HG03520 (cell line): ENCODE measurements at regions not wholly inside any gene's neighbourhood (a gene's known extent, or its start where the extent isn't known, plus 50 kb on each side); places are given as distances from the start of the nearest gene placed in this dataset.
A peak's percentile ranks its signal among the peaks of the same experiment; 100 is the strongest.

Experiments used
- ATAC-seq: cut with Tn5 transposase; IDR thresholded peaks from one replicate; pipeline ENCODE4 v1.9.1; 2021; ENCODE audit warnings: mild to moderate bottlenecking, moderate library complexity; ENCODE audit not compliant: unreplicated experiment

DNA sequence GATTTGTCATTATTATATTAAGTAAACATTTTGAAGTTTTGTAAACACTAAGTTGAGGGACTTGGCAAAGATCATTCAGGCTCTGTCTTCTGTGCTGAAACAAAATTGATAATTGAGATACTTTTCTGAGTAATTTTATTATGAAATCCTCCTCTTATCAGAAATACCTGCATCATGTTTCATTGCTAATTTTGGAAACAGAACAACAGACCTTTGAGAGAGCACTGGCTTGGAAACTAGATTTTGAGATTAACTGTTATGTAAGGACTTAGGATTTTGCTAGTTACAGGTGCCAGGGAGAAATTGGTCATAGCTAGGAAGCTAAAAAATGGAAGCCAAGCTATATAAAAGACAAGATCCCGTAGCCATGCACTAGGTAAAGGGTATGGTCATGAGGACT, 201.7 kb upstream of the DCN start:
- no peak for ATAC-seq

DNA sequence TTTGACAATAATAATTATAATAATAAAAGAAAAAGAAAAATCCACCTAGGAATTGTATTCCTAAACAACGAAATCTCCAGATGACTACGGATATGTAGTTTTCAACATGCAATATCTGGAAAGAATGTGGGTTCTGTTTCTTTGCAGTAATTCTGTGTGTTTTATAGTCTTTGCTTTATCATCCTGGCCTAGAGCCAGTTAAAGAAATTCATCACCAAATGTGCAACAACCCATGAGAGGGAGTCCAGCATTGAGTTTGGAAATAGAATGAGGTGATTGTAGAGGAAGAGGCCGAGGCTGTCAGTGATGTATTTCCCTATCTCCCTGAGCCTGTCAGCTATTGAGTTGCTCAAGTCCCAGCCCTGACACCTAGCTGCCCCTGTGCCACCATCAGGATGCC, 200.5 kb upstream of the DCN start:
- ATAC-seq, result no peak

DNA sequence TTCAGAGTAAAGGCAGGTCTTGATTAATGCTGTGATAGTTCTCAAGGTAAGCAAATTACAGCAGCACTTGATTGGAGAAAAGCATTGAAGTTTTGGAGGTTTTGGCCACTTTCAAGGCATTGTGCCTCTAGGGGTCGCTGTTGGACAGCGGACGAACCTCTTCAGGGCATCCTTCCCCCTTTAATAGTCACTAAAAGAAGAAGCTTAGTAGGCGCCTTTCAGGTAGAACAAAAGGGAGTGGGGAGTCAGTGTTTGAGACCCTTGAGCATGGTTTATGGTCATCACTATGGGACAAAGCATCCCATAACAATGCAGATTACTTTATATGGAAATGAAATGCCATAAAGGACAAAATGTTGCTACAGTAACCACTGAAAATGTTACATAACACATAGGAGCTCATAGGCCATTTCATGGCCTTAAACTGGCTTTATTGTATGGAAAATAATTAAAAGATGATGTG, 199.5 kb upstream of the DCN start:
- peak; percentile 78 for ATAC-seq

DNA sequence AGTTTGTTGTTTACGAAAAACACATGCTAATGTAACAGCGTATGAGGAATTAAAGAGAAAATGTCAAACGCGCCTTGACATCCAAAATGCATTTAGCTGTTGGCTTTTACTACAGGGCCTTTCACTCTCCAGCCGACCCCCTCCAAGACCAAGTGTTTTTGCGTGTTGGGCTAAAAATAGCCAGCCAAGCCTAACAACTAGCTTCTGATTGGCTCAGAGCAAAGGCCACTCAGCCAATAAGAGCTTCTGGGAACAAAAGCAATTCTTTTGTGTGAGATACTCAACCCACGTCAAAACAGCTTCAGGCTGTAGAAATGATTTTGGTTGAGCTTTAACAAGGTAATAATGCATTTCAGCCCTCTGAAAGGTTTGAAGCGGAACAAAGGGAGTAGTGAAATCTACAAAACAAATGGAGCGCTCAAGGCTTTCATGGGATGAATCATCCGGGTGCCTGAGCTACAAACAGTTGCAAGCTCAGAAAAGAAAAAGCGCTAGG, 198.7 kb upstream of the DCN start:
- peak; percentile 45 for ATAC-seq

DNA sequence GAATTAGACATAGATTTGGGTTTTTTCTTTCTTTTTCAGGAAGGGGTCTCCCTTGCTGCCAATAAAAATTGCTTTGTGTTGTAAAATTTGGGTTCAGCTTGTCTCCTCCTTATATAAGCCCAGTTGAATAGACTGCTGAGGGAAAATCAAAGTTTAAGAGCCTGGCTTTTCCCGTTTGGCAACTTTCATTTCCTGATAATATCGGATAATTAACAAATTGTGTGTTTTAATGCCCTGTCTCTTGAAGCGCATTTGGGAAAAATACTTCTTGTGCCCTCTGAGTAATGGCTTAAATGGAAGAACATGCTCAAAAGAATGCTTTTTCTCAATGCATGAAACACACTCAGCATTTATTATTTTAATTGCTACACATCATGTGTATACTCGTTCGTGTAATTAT, 198.0 kb upstream of the DCN start:
- ATAC-seq, result no peak

DNA sequence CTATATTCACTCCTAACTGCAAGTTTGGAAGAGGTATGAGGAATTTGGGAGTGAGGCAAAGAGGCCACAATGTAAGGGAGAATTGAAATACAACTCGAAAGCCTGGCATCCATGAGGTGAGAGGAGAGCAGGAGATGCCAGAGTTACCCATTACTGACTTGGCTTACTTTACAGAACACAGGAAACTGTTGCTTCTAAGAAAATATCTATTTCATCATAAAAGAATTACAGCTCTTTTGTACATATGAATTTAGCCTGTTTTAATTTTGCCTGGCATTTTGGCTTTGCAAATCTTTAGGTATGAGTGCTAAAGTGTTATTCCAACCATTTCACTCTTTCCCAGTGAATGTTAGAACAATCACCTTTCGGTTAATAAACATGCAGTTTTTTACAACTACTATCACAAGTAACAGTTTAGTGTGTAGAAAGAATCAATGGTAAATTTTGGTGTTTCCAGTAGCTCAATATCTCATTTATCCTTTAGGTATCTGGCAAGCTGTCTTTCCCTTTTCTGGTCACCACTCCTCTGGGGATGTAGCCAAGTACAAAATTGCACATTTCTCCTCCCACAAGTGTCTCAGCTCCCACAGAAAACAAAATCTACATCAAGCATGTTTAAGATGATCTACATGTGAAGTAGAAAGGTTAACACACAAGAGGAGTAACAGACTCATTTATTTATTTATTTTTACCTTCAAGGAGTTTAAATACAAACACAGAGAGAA, 196.6 kb upstream of the DCN start:
- no peak for ATAC-seq

DNA sequence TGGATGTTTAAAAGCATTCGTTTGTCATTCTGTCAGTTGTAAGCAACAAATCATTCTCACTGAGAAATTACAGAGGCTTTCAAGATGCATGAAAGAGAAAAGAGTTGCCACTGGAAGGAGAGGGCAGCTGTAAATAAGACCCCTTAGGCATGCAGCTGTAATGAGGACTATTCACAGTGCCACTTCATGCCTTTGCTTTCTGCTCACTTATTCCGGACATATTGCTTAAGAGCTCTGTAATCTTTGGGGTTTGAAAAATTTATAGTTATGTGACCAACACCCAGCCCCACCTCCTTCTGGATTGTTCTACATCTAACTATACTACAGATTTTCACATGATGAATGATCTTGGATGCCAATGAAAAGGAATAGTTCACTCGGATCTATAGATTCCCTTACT, 194.8 kb upstream of the DCN start:
- no peak for ATAC-seq

DNA sequence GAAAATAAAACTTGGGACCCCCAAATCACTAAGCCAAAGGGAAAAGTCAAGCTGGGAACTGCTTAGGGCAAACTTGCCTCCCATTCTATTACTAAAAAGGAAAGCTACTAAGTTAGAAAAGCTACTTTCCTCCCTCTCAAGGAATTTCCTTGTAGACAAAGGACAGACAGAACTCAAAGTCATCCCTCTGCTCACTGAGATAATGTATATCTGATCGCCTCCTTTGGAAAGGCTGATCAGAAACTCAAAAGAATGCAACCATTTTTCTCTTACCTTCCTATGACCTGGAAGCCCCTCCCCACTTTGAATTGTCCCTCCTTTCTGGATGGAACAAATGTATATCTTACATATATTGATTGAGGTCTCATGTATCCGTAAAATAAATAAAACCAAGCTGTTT, 190.5 kb upstream of the DCN start:
- ATAC-seq, result no peak

DNA sequence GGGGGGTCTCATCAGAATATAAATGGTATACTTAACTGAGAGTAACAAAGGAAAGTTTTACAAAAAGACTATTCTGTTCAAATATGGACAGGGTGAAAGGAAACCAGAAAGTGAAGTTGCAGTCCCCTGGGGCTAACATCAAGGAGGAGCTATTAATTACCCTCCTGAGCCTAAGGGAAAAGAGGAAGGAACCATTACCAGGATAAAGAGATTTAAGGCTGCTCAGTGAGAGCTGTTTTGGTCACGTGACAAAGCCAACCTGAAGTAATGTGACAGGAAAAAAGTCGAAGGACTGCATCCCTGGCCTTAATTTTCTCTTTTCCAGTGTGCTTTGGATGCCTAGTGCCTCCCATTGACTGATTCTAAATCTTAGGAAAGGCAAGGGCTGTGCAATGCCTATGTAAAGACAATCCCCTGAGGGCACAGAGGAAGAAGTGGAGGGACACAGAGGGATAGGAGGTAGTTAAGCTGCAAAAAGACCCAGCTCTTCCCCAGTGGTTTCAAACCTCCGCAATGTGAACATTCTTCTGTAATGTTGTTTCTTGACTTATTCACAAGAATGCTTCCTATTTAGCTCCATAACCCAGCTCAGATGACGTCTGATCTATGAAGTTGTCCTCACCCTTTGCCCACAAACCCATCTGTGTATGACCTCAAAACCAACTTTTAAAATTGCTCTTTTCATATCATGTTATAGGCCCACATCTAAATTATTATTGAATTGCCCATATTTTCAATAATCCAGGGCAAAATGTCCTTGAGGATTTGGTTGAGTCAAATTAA, 187.7 kb upstream of the DCN start:
- ATAC-seq, result no peak

DNA sequence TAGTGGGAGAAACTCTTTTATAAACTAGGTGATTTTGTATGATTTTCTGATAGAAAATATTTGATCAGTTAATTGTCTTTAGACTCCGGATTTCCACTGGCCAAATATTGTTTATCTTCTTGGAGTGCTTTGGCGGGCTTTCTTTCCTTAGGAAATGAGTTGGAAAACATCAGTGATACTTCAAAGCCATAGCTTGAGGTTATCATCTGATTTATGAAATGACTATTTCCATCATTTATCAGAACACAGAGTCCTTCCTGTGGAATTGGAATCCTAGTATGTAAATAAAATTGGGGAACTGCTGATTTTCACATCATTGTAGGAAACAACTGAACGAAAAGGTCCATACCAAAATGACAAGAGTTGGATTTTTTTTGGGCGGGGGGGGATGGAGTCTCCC, 186.0 kb upstream of the DCN start:
- ATAC-seq, result no peak

DNA sequence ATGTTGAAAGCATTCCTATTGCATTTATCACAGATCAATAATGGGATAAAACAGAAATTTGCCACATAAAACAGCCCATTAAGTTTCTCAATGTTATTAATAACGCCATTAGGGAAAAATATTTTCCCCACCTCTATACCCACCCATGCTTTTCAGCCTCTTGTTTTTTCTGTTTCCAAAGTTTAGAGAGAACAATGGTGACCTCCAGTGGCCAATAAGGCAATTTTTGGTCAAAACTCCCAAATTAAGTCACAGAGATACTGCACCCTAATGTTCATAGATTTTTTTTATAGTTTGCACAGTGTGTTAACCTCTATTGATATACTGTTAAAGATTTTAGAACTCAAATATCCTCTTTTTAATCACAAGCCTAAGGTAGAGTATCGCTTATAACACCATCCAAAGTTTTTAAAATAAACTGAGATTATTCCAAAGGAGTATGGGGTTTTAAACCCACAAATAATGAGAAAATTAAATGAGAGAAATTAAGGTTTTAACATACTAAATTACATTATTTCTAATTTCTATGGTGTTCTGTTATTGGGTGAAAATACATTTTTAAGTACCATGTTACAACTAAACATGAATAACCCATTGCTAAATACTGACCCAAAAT, 184.7 kb upstream of the DCN start:
- no peak for ATAC-seq

DNA sequence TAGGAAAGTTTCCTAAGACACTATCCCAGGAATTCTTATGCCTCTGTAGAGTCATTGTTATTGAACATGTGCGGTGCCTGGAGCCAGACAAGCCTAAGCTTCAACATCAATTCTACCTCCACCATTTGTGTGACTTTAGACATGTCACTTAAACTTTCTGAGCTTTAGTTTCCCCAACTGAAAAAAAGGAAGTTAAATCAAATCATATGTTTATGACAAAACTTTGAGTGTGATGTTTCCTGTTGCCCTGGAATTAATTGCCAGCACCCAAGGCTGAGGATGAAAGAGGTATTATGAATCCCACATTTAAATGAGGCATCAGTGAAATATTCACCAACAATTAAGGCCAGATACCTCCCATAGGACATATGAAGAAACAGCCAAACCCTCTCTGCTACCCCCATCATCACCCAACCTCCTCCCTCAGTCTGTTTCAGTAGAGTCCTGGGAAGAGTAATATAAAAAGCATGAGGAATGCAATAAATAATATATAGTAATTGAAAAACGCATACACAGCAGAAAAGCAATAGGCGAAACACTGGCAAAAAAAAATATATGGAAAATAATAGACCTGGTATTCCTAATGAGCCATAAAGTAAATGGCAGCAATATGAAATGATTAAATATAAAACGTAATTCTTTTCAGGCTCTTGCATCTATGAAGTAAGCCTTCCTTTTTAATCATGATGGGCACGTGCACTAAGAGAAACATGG, 182.0 kb upstream of the DCN start:
- ATAC-seq, result no peak

DNA sequence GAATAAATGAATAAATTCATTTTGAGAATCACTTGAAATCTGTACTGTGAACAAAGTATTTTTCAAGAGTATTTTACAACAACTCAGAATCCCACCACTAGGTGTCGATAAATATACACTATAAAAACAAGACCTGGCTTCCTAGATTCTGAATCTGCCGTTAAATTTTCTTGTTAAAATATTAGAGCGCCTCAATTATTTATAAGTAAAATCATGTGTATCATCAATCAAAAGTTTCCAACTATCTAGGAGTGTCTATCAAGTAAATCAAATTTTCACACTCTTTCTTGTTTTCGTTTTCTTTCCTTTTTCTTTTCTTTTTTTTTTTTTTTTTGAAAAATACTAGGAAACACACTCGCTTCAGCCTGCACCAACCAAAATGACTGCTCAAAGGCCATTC, 179.2 kb upstream of the DCN start:
- peak; percentile 59 for ATAC-seq

DNA sequence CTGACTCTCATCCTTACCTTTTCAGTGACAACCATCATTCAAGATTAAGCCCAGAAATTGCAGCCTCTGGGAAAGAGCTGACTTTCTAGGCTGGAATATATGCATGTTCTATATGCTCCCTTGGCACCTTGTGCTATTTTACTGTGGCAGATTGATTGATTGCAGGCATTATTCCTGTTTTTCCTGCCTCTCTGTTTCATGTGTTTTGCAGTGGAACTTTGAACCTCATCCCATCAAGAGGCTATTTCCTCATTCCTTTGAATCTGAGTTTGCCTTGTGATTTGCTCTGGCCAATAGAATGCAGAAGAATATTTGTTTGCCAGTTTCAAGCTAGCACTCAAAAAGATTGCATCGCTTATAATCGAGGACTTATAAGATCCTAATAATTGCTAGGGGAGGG, 174.8 kb upstream of the DCN start:
- no peak for ATAC-seq

DNA sequence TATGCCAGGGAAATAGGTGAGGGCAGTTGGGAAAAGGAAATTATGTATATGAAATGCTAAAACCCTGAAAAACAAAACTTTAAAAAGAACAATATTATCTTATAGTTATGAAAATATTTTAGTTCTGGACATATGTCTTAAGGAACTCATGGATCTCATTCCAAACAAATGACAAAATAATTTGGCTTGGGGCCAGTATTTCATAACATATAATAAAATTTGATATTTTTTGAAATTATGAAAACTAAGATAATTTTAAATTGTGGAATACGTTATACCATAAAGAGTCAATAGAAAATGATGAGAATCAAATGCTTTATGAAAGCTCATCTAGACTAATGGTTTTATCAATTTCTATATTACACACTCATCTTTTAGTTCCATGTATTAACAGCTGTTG, 173.8 kb upstream of the DCN start:
- no peak for ATAC-seq

DNA sequence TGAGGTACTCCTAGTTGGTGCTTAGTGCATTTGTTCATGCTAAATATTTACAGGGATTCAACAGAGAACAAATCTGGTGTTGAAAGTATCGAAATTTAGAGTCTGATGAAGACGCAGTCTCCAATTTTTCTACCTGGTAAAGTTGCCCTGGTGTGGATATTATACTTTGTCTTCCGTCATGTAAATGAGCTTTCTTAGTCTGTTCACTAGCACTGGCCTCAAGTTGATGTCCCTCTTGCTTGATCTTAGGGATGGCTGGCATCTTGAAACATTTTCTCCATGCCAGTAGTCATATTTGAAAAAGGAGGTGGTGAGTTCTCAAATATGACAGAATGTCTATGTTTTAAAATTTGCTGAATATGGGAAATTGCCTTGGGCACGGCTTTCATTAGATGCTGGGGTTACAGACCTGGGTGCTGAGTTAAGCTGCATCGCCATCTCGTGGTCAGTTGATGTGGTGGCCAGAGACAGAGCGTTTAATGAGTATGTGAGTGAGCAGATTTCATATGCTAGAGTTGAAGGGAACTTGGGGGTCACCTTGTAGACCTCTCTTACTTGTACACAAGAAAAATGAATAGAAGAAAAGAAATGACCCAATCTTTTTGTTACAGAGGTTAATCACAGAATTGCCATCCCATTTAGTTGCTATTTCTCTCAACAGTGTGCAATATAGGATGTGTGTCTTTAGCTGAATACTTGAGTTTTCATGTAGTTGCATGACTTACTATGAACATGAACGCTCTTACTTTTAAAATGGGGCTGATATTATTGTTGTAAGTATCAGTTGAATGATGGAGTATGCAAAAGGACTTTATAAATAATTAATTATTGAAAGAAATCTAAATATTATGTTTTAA, 172.8 kb upstream of the DCN start:
- peak; percentile 96 for ATAC-seq

DNA sequence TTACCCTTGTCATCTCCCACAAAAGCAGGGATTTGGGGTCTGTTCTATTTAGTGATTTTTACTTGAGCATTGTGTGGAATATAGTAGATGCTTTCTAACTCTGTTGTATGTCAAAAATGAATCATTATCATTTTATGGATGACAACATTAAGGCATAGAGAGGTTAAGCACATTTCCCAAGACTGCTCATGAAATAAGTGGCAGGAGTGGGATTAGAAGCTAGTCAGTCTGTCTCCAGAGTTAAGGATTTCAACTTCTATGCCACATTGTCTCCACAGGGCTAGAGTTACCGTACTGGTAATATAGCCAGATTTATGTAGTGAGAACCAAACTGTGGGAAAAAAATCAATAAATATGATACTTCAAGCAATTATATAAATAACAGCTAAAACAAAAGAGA, 170.6 kb upstream of the DCN start:
- ATAC-seq, result no peak

DNA sequence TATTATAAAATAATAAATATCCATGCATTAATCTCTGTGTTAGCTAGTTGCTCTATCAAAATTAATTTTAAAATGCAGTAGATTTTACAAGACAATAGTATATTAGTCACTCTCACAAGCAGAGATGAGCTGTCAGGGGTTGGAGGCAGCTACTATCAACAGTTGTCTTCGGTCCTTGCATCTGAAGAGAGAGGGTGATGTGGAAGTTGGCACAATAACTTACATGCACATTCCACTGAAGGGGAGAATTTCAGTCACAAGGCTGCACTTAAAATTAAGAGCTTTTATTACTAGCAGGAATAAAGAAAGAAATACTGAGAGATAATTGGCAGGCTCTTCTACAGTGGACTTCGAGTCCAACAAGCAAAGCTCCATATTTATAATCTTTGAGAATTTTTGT, 166.9 kb upstream of the DCN start:
- no peak for ATAC-seq

DNA sequence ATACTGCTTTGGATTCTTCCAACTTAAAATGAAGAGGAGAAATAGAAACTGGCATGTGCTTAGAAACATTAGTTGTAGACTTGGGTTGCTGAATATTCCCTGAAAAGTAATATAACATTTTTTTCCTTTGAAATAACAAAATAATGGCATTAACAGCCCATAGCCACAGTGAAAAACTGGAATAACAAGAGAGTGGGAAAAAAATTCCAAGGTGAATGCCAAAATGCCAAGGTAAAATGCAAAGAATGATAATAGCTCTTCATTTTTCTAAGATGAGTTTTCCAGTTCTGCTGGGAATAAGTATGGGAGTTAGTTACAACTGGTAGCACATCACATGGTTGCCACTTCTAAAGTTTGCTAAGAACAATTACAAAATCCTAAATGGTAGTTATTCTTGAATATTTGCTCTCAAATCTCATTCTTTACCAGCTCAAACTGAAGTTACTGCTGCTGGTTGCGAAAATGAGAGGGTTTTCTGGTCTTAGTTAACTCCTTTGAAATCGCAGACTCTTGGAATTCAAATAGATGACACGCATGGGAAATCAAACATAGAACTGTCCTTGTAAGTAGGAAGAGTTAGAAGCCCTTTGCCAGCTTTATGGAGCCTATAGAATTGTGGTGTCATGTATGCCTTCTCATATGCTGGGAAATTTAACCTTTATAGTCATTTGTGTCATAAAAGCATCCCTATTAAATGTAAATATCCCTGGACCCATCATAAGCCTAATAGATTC, 165.0 kb upstream of the DCN start:
- ATAC-seq, result no peak

DNA sequence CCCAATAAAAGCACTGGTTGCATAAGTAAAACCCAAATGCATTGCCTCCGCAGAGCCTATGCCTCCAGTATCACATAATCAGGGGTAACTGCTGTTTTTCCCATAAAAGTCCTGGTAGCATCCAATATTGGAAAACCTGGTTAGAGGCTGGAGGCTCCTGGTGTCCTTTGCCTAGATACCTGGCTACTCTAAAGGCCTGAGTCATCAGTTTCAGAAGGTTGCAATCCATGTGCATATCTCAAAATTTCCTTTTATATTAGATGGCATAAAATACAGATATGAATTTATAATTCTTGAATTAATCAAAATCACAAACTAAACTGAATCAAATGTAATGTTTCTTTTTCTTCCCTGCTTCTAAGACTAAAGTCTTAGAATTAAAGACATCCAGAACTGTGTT, 164.2 kb upstream of the DCN start:
- no peak for ATAC-seq
